GM12878 (cell line): ENCODE measurements at regions not wholly inside any gene's neighbourhood (a gene's known extent, or its start where the extent isn't known, plus 50 kb on each side); places are given as distances from the start of the nearest gene placed in this dataset.

Source experiments
- ATAC-seq: fragments of 200-7000 bp; cut with Tn5 transposase; 3 replicates; pipeline ENCODE4 v1.9.1; 2020; ENCODE audit warnings: mild to moderate bottlenecking, moderate library complexity
- BruUV-seq: library from RNA; stranded (reverse); fragments of 400-500 nt; replicated peaks from 2 replicates; lab custom pipeline; 2021; lab: Mats Ljungman, UMichigan
- CTCF ChIA-PET: fragments of 300-600 bp; sonication (Branson Sonifier 250); formaldehyde crosslinking; extraction: SDS; loops from one replicate; lab custom pipeline; 2021; ENCODE audit warnings: inconsistent platforms; lab: Yijun Ruan, JAX
- POLR2A ChIA-PET: fragments of 350-600 bp; formaldehyde crosslinking; extraction: SDS; loops from one replicate; lab custom pipeline; 2021; ENCODE audit warnings: inconsistent platforms; lab: Charles Lee
- RAD21 ChIA-PET: fragments of 300-600 bp; sonication (Branson Sonifier 250); formaldehyde crosslinking; loops from one replicate; lab custom pipeline; 2023; ENCODE audit warnings: antibody characterized with exemption; ENCODE audit not compliant: unreplicated experiment; lab: Charles Lee
- SMC1A ChIA-PET: fragments of 300-600 bp; sonication (Branson Sonifier 250); formaldehyde crosslinking; loops from one replicate; lab custom pipeline; 2023; ENCODE audit not compliant: unreplicated experiment, uncharacterized antibody; lab: Charles Lee
- DNase-seq: peaks from one replicate; pipeline ENCODE4 v3.0.0-alpha.2; 2011; ENCODE audit warnings: low read depth, low spot score
- FAIRE-seq: peaks from 3 replicates; lab custom pipeline; 2011; peaks lifted over from hg19 to GRCh38; lab: Jason Lieb, UNC
- H2AFZ ChIP-seq: 2 replicates; pipeline ENCODE4 v1.6.0; 2011; ENCODE audit warnings: low read depth, low read length, control low read depth; ENCODE audit not compliant: control insufficient read depth
- H3K27ac ChIP-seq: 2 replicates; pipeline ENCODE4 v1.5.1; 2011; ENCODE audit warnings: control low read depth; ENCODE audit not compliant: control insufficient read depth, insufficient read depth
- H3K27me3 ChIP-seq, 2 experiments: replicated peaks in 1 of 2; 2 replicates each; pipeline versions ENCODE4 v1.6.0 to v1.6.1; 2011; ENCODE audit warnings: low read length in 1 of 2; ENCODE audit not compliant: control insufficient read depth in 2 of 2, insufficient read depth in 2 of 2
- H3K36me3 ChIP-seq, 2 experiments: 2 replicates each; pipeline ENCODE4 v1.5.1; 2011; ENCODE audit warnings: low read length in 1 of 2; ENCODE audit not compliant: control insufficient read depth in 2 of 2, insufficient read depth in 2 of 2
- H3K4me1 ChIP-seq: 2 replicates; pipeline ENCODE4 v1.6.1; 2011; ENCODE audit warnings: mild to moderate bottlenecking, low read length, moderate library complexity, mixed read lengths; ENCODE audit not compliant: control insufficient read depth, insufficient read depth
- H3K4me2 ChIP-seq: 2 replicates; pipeline ENCODE4 v1.6.0; 2011; ENCODE audit warnings: control low read depth; ENCODE audit not compliant: control insufficient read depth, insufficient read depth
- H3K4me3 ChIP-seq: fragments of 200-600 bp; sonication (generic); 2 replicates; pipeline ENCODE4 v1.5.1; 2016
- H3K79me2 ChIP-seq: 2 replicates; pipeline ENCODE4 v1.6.0; 2011; ENCODE audit warnings: low read length; ENCODE audit not compliant: control insufficient read depth, insufficient read depth
- H3K9ac ChIP-seq: 2 replicates; pipeline ENCODE4 v1.8.0; 2011; ENCODE audit warnings: low read length, control low read depth, mixed read lengths; ENCODE audit not compliant: control insufficient read depth, insufficient read depth
- H3K9me3 ChIP-seq: replicated peaks from 3 replicates; pipeline ENCODE4 v1.5.1; 2011; ENCODE audit warnings: mild to moderate bottlenecking, low read length; ENCODE audit not compliant: control insufficient read depth, insufficient read depth
- H4K20me1 ChIP-seq: 2 replicates; pipeline ENCODE4 v1.6.0; 2011; ENCODE audit not compliant: control insufficient read depth, insufficient read depth
- ATF7 ChIP-seq: fragments of 450-650 bp; IDR thresholded peaks from 2 replicates; pipeline ENCODE4 v1.6.1; 2016; ENCODE audit warnings: low read depth, mild to moderate bottlenecking
- NBN ChIP-seq: fragments of 450-650 bp; IDR thresholded peaks from 2 replicates; pipeline ENCODE4 v1.6.1; 2016
- PML ChIP-seq: IDR thresholded peaks from 2 replicates; pipeline ENCODE4 v1.6.1; 2012; ENCODE audit warnings: low read length, inconsistent platforms
- RB1 ChIP-seq: fragments of 450-650 bp; formaldehyde crosslinking; IDR thresholded peaks from 2 replicates; pipeline ENCODE4 v1.6.1; 2017; ENCODE audit warnings: mild to moderate bottlenecking, borderline replicate concordance
- RCOR1 ChIP-seq: conservative IDR thresholded peaks from 2 replicates; pipeline ENCODE4 v1.6.1; 2012; ENCODE audit warnings: low read depth, low read length, improper control_type of control experiment
- SMAD5 ChIP-seq: IDR thresholded peaks from 2 replicates; pipeline ENCODE4 v1.6.1; 2016; ENCODE audit warnings: antibody characterized with exemption, low read depth
- SRF ChIP-seq, 2 experiments: IDR thresholded peaks; 2 replicates each; pipeline ENCODE4 v1.6.1; 2011; ENCODE audit warnings: low read depth in 2 of 2, low read length in 2 of 2, mild to moderate bottlenecking in 1 of 2, moderate library complexity in 1 of 2
- TCF7 ChIP-seq: IDR thresholded peaks from 2 replicates; pipeline ENCODE4 v1.6.1; 2014; ENCODE audit warnings: antibody characterized with exemption, borderline replicate concordance
- ZNF24 ChIP-seq: fragments of 450-650 bp; IDR thresholded peaks from 2 replicates; pipeline ENCODE4 v1.6.1; 2017; ENCODE audit warnings: antibody characterized with exemption, mild to moderate bottlenecking
- ZNF622 ChIP-seq: fragments of 450-650 bp; IDR thresholded peaks from 2 replicates; pipeline ENCODE4 v1.6.1; 2017; ENCODE audit warnings: mild to moderate bottlenecking, inconsistent platforms
- WGBS: methylation state at CpG from one replicate; pipeline ENCODE4 v1.1.6; 2016; ENCODE audit warnings: low lambda C conversion rate; ENCODE audit not compliant: insufficient replicate concordance, insufficient coverage; ENCODE audit errors: missing lambda C conversion rate; 5-methylcytosine and 5-hydroxymethylcytosine counted together
- in situ Hi-C: fragments of 300-500 bp; cut with MboI; formaldehyde crosslinking; loops from 9 replicates; pipeline ENCODE4 v1.14.3; 2018; ENCODE audit warnings: mixed read lengths
- intact Hi-C: fragments of 100-400 bp; cut with micrococcal nuclease; formaldehyde crosslinking; loops from one replicate; pipeline ENCODE4 v1.14.2; 2022; ENCODE audit not compliant: unreplicated experiment
- TF ChIP-seq, protein P1 (sequence below): fragments of 450-650 bp; IDR thresholded peaks from 2 replicates; pipeline ENCODE4 v1.6.1; 2014; ENCODE audit warnings: mild to moderate bottlenecking

DNA sequence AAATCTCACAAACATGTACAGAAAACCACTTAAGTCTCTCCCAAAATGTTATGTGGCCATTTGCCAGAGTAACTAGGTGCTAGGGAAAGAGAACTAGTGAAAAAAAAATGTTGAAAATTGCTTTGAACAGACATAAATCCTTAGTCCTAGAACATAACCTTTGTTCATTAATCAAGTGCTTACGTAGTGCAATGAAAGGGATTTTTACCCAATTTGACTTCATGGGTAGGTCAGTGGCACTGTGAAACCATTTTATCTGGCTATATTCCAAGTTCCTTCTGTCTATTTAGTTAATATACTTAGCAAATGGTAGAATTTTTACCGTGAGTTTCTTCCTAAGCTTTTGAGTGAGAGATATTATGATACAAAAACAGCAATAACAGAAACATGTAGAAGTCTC is 209.4 kb downstream of the DIPK2A start:
- ChIA-PET CTCF (no interaction called here), RAD21 (no interaction called here), POLR2A (no interaction called here), SMC1A (no interaction called here)
- H2AFZ ChIP-seq, result no peak overlapping the region
- no peaks in the 10 kb centered on the region; the same call in 1 of the 3 replicates for H3K9me3 ChIP-seq
- H3K9ac ChIP-seq, result no peak overlapping the region
- H3K27me3 ChIP-seq, result no peaks in the 10 kb centered on the region
- H3K36me3 ChIP-seq, result no peaks in the 10 kb centered on the region
- H3K4me2 ChIP-seq, result no peak overlapping the region
- in situ Hi-C loops, result no loop called here
- no peak for ATAC-seq
- WGBS, result 57% methylated on average over 2 of the region's 2 CpGs
- H3K79me2 ChIP-seq, result no peaks in the 10 kb centered on the region
- intact Hi-C loops, result no loop called here
- no peak for FAIRE-seq
- H3K27ac ChIP-seq, result no peak overlapping the region
- H3K4me3 ChIP-seq, result no peak overlapping the region
- H3K4me1 ChIP-seq, result no peaks in the 10 kb centered on the region
- no peaks in the 10 kb centered on the region for H4K20me1 ChIP-seq
- no TSS peak for BruUV-seq
- TF ChIP-seq TCF7 (no peak), PML (no peak)
- no peak for DNase-seq

DNA sequence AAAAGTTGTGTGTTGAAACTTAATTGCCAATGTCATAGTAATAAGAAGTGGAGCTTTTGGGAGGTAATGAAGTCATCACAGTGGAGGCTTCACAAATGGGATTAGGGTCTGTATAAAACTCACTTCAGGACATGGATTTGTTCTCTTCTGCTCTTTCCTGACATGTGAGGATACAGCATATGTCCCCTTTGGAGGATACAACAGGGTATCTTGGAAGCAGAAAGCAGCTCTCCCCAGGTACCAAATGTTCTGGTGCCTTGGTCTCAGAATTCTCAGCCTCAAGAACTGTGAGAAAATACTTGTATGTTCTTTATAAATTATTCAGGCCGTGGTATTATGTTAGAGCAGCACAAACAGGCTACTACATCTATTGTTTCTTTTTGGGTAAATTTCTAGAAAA is 210.9 kb downstream of the DIPK2A start:
- no peak overlapping the region for H3K4me2 ChIP-seq
- no peaks in the 10 kb centered on the region for H3K4me1 ChIP-seq
- SMC1A ChIA-PET, result no interaction called here
- ATAC-seq, result no peak
- RAD21 ChIA-PET, result no interaction called here
- H3K27me3 ChIP-seq, result no peaks in the 10 kb centered on the region
- no peak for TF ChIP-seq ZNF24
- TF ChIP-seq RB1, result no peak
- TF ChIP-seq ATF7, result no peak
- TF ChIP-seq SRF (IDR thresholded peaks at IDR 0.05; ENCODE audit: low read depth in 2 of 2, low read length in 2 of 2), result no peak
- TF ChIP-seq SMAD5, result no peak
- TF ChIP-seq ZNF622, result no peak
- TF ChIP-seq, protein P1, sequence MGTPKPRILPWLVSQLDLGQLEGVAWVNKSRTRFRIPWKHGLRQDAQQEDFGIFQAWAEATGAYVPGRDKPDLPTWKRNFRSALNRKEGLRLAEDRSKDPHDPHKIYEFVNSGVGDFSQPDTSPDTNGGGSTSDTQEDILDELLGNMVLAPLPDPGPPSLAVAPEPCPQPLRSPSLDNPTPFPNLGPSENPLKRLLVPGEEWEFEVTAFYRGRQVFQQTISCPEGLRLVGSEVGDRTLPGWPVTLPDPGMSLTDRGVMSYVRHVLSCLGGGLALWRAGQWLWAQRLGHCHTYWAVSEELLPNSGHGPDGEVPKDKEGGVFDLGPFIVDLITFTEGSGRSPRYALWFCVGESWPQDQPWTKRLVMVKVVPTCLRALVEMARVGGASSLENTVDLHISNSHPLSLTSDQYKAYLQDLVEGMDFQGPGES, result no peak
- no peak for TF ChIP-seq NBN
- TF ChIP-seq RCOR1, result no peak
- no peak overlapping the region for H2AFZ ChIP-seq
- POLR2A ChIA-PET, result no interaction called here
- H3K79me2 ChIP-seq, result no peaks in the 10 kb centered on the region
- intact Hi-C loops (no loop called here), in situ Hi-C loops (no loop called here)
- CTCF ChIA-PET, result no interaction called here
- BruUV-seq, result no TSS peak
- DNase-seq, result no peak
- H3K27ac ChIP-seq, result no peak overlapping the region
- H3K4me3 ChIP-seq, result no peak overlapping the region
- no peaks in the 10 kb centered on the region; the same call in 1 of the 3 replicates for H3K9me3 ChIP-seq
- H3K36me3 ChIP-seq, result no peaks in the 10 kb centered on the region
- no peaks in the 10 kb centered on the region for H4K20me1 ChIP-seq
- WGBS, result 0% methylated on average over 1 of the region's 1 CpG
- no peak for FAIRE-seq
- no peak overlapping the region for H3K9ac ChIP-seq
